Ascending aorta (tissue), 2 donors: ENCODE measurements at regions not wholly inside any gene's neighbourhood (a gene's known extent, or its start where the extent isn't known, plus 50 kb on each side); places are given as distances from the start of the nearest gene placed in this dataset.

Experiments used
- DNase-seq, 2 donors: peaks; one replicate each; pipeline ENCODE4 v3.0.0-alpha.2; 2019; ENCODE audit warnings: low spot score in 2 of 2
- H3K27ac ChIP-seq, 2 donors: fragments of 200-600 bp; sonication (generic); one replicate each; pipeline ENCODE4 v1.5.1; 2016 to 2017; ENCODE audit warnings: mild to moderate bottlenecking in 1 of 2
- H3K27me3 ChIP-seq: fragments of 200-600 bp; sonication (generic); one replicate; pipeline ENCODE4 v1.5.1; 2017
- H3K36me3 ChIP-seq, 2 donors: fragments of 200-600 bp; sonication (generic); one replicate each; pipeline ENCODE4 v1.5.1; 2016
- H3K4me1 ChIP-seq, 2 donors: fragments of 200-600 bp; sonication (generic); one replicate each; pipeline ENCODE4 v1.5.1; 2016 to 2017; ENCODE audit warnings: mild to moderate bottlenecking in 1 of 2
- H3K4me3 ChIP-seq, 2 donors: fragments of 200-600 bp; sonication (generic); one replicate each; pipeline ENCODE4 v1.5.1; 2016 to 2017; ENCODE audit warnings: mild to moderate bottlenecking in 1 of 2
- H3K9me3 ChIP-seq, 2 donors: fragments of 200-600 bp; sonication (generic); one replicate each; pipeline ENCODE4 v1.5.1; 2016
- intact Hi-C: fragments of 100-400 bp; cut with DNase I; formaldehyde crosslinking; loops from one replicate; pipeline ENCODE4 v1.15.1; 2023
- TF ChIP-seq, protein P1 (sequence below), 3 experiments: fragments of 200-600 bp in 2 of 3; fragments of 450-650 bp in 1 of 3; sonication (generic) in 2 of 3; IDR thresholded peaks; one replicate each; pipeline ENCODE4 v1.5.1; 2016 to 2019; ENCODE audit warnings: antibody characterized with exemption in 3 of 3, mild to moderate bottlenecking in 1 of 3, moderate library complexity in 1 of 3

DNA sequence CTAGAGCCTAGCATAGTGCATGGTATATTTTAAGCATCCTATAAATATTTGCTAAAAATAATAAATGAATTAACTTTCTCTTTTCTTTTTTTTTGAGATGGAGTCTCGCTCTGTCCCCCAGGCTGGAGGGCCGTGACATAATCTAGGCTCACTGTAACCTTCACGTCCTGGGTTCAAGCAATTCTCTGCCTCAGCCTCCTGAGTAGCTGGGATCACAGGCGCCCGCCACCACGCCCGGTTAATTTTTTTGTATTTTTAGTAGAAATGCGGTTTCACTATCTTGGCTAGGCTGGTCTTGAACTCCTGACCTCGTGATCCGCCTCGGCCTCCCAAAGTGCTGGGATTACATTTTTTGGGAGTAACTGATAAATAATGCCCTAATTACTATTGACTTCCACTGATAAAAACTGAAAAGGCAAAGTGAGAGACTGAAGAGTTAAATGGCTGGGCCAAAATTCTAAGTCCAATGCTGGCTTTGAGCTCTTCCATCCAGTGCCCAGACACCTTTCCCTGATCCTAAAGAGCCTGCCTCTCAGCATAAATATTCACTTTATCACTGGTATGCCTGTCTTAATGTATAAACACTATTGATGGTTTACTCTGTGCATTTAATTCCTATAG lies 213.0 kb upstream of the KRR1 start:
- Histone ChIP-seq H3K27ac (no peak overlapping the region), H3K4me1 (peaks cover 4% of the 10 kb centered on the region in 2 donors), H3K27me3 (no peaks in the 10 kb centered on the region), H3K9me3 (no peaks in the 10 kb centered on the region), H3K36me3 (no peaks in the 10 kb centered on the region), H3K4me3 (no peak overlapping the region)
- DNase-seq = no peak
- intact Hi-C loops = loop anchor here (5.0 kb wide), 1 partner anchor 308 kb away; the partner anchor contains the start of gene PHLDA1
- TF ChIP-seq, protein P1, sequence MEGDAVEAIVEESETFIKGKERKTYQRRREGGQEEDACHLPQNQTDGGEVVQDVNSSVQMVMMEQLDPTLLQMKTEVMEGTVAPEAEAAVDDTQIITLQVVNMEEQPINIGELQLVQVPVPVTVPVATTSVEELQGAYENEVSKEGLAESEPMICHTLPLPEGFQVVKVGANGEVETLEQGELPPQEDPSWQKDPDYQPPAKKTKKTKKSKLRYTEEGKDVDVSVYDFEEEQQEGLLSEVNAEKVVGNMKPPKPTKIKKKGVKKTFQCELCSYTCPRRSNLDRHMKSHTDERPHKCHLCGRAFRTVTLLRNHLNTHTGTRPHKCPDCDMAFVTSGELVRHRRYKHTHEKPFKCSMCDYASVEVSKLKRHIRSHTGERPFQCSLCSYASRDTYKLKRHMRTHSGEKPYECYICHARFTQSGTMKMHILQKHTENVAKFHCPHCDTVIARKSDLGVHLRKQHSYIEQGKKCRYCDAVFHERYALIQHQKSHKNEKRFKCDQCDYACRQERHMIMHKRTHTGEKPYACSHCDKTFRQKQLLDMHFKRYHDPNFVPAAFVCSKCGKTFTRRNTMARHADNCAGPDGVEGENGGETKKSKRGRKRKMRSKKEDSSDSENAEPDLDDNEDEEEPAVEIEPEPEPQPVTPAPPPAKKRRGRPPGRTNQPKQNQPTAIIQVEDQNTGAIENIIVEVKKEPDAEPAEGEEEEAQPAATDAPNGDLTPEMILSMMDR (IDR thresholded peaks at IDR 0.05) = no peak

DNA sequence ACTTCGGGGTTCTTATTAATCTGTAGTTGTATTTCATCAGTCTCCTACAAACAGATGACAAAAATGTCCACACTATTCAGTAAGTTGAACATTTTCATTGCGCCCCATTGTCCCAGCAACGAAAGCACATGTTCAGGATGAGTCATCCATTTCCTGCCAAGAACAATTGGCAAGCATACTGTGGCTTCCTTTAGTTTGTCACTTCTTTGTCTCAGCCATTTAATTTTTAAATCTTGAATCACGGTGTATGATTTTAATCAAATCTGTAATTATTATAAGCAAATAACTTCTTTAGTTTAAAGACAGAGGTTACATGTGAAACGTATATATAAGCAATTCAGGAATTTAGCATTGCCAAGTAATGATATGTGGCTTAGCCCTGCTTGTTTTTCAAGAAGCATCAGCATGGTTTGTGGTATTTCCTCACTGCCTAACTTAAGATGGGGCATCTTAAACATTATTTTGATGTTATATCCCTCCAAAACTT lies 211.3 kb upstream of the KRR1 start:
- no peak overlapping the region for H3K4me3 ChIP-seq
- no peaks in the 10 kb centered on the region for H3K27me3 ChIP-seq
- DNase-seq = peak in 1 of 2 donors; percentile 74
- H3K9me3 ChIP-seq = no peaks in the 10 kb centered on the region
- H3K4me1 ChIP-seq = peaks cover 4% of the 10 kb centered on the region in 2 donors
- intact Hi-C loops = loop anchor here (5.0 kb wide), 1 partner anchor 310 kb away; the partner anchor contains the start of gene PHLDA1
- TF ChIP-seq, protein P1 (IDR thresholded peaks at IDR 0.05) = no peak
- H3K27ac ChIP-seq = no peak overlapping the region
- H3K36me3 ChIP-seq = no peaks in the 10 kb centered on the region

DNA sequence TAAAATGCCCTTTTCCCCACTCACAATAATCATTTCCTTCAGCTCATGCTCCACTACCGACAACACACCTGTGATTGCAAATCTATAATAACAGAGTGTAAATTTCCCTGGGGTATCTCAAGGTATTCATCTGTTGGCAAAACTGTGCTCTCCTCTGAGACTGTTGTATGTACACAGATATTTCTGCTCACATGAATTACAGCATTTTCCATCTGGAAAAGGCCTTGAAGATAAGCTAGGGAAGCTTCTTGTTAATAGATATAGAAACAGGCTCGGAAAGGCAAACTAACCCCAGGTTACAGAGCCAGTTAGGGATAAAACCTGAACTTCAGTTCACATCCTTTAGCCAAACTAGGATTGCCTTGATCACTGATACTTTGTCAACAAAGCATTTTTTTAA lies 210.4 kb upstream of the KRR1 start:
- H3K9me3 ChIP-seq = no peaks in the 10 kb centered on the region
- TF ChIP-seq, protein P1 (IDR thresholded peaks at IDR 0.05) = no peak
- H3K27me3 ChIP-seq = no peaks in the 10 kb centered on the region
- peaks cover 4% of the 10 kb centered on the region in 2 donors for H3K4me1 ChIP-seq
- no peak overlapping the region for H3K4me3 ChIP-seq
- H3K36me3 ChIP-seq = no peaks in the 10 kb centered on the region
- H3K27ac ChIP-seq = no peak overlapping the region
- no peak for DNase-seq
- intact Hi-C loops = loop anchor here (5.0 kb wide), 1 partner anchor 311 kb away; the partner anchor contains the start of gene PHLDA1

DNA sequence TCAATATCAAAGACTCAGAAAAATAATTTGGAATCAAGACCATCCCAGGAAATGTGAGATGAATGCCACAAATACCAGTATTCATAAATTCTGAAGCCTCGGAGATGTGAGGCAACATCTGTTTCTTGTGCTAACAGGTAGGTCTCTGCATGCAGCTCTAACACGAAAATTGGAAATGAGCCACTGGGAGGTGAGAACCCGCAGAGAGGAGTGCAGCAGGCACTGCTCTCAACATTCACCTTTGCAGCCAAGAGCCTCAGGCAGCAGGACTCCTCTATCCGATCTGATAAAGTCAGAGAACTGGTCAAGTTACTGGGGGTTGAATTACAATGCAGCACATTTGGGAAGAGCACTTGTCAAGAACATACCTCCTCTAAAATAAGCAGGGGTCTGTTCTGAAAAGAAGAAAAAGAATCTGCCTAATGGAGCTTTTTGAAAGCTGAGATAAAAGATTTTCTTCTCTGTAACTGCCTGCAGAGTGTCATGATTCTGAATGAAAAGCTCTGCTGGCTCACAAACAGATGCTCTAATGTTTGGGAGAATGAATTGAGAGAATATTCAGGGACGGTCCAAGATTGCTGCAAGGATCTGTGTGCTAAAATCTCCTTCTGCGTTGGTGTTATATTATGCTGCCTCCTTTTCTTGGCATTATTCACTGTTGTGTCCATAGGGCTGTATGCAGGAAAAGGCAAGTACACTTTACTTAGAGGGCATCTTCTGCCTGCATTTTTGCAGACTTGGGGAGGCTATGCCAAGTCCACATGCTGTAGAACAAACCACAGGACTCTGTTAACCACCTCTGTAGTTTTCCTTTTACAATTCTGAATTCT lies 209.6 kb upstream of the KRR1 start:
- no peak for DNase-seq
- intact Hi-C loops = loop anchor here (5.0 kb wide), 1 partner anchor 311 kb away; the partner anchor contains the start of gene PHLDA1
- Histone ChIP-seq H3K4me1 (peaks cover 4% of the 10 kb centered on the region in 2 donors), H3K36me3 (no peaks in the 10 kb centered on the region), H3K27ac (no peak overlapping the region), H3K27me3 (no peaks in the 10 kb centered on the region), H3K4me3 (no peak overlapping the region), H3K9me3 (no peaks in the 10 kb centered on the region)
- TF ChIP-seq, protein P1 (IDR thresholded peaks at IDR 0.05) = no peak

DNA sequence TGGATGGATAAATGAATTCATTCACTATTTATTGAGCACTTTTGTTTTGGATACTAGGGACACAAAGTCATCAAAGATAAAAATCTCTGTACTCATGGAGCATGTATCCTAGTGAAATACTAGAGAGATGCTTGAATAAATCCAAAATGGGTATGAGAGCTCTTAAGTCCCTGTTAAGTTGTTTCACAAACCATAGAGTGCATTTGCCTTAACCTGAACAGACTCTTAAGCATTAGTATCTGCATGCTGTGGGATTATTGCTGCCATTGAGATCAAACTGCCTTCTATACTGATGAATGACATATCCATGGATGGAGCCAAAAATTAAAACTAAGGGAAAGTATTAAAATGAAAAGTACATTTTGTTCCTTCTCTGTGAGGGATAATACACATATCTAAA lies 206.5 kb upstream of the KRR1 start:
- Histone ChIP-seq H3K4me3 (no peak overlapping the region), H3K27me3 (no peaks in the 10 kb centered on the region), H3K27ac (no peak overlapping the region), H3K9me3 (no peaks in the 10 kb centered on the region), H3K36me3 (no peaks in the 10 kb centered on the region), H3K4me1 (peaks cover 4% of the 10 kb centered on the region in 2 donors)
- intact Hi-C loops = no loop called here
- DNase-seq = no peak
- TF ChIP-seq, protein P1 (IDR thresholded peaks at IDR 0.05) = no peak
